Endothelial cell of umbilical vein (primary cell): ENCODE measurements at regions not wholly inside any gene's neighbourhood (a gene's known extent, or its start where the extent isn't known, plus 50 kb on each side); places are given as distances from the start of the nearest gene placed in this dataset.

Source experiments
- BruUV-seq: library from RNA; stranded (reverse); fragments of 400-500 nt; replicated peaks from 2 replicates; lab custom pipeline; 2021; lab: Mats Ljungman, UMichigan
- CTCF ChIA-PET: fragments of 300-600, 350-600 bp; sonication (Branson Sonifier 250); formaldehyde crosslinking; loops from one replicate; lab custom pipeline; 2021; ENCODE audit warnings: antibody characterized with exemption, inconsistent platforms; lab: Charles Lee
- POLR2A ChIA-PET: fragments of 300-600, 350-600 bp; sonication (Branson Sonifier 250); formaldehyde crosslinking; loops from one replicate; lab custom pipeline; 2021; ENCODE audit warnings: antibody characterized with exemption, inconsistent platforms; lab: Charles Lee
- DNase-seq: peaks from one replicate; pipeline ENCODE4 v3.0.0-alpha.2; 2011; ENCODE audit warnings: low read depth, low spot score
- FAIRE-seq: peaks from 2 replicates; lab custom pipeline; 2011; peaks lifted over from hg19 to GRCh38; lab: Jason Lieb, UNC
- H2AFZ ChIP-seq: 2 replicates; pipeline ENCODE4 v1.6.0; 2012; ENCODE audit warnings: low read depth, low read length, control low read depth, inconsistent platforms
- H3K27ac ChIP-seq: 2 replicates; pipeline ENCODE4 v1.5.1; 2011; ENCODE audit warnings: low read depth, mild to moderate bottlenecking, control low read depth, low read length, moderate library complexity; ENCODE audit not compliant: insufficient read depth
- H3K27me3 ChIP-seq, 2 experiments: 2 replicates each; pipeline versions ENCODE4 v1.6.0 to v1.6.1; 2011; ENCODE audit warnings: low read length in 2 of 2, mixed read lengths in 1 of 2; ENCODE audit not compliant: control insufficient read depth in 2 of 2, insufficient read depth in 2 of 2
- H3K36me3 ChIP-seq, 2 experiments: 2 replicates in 1 of 2; 3 replicates in 1 of 2; pipeline ENCODE4 v1.5.1; 2011; ENCODE audit warnings: low read length in 2 of 2, mild to moderate bottlenecking in 1 of 2, moderate library complexity in 1 of 2; ENCODE audit not compliant: control insufficient read depth in 2 of 2, insufficient read depth in 2 of 2; ENCODE audit errors: extremely low read depth in 1 of 2
- H3K4me1 ChIP-seq: 3 replicates; pipeline ENCODE4 v1.5.1; 2011; ENCODE audit warnings: mild to moderate bottlenecking, low read length; ENCODE audit not compliant: control insufficient read depth, insufficient read depth; ENCODE audit errors: extremely low read depth
- H3K4me2 ChIP-seq: 2 replicates; pipeline ENCODE4 v1.6.1; 2011; ENCODE audit warnings: low read length, control low read depth, mixed read lengths; ENCODE audit not compliant: insufficient read depth
- H3K4me3 ChIP-seq, 3 experiments: fragments of 200-600 bp in 1 of 3; sonication (generic), shearing (Covaris generic) in 1 of 3; replicated peaks in 1 of 3; 2 replicates each; pipeline ENCODE4 v1.5.1; 2011 to 2016; ENCODE audit warnings: control low read depth in 3 of 3, low read length in 3 of 3, mild to moderate bottlenecking in 2 of 3, inconsistent platforms in 1 of 3, low read depth in 1 of 3, moderate library complexity in 1 of 3; ENCODE audit not compliant: insufficient read depth in 1 of 3
- H3K79me2 ChIP-seq: 2 replicates; pipeline ENCODE4 v1.6.0; 2012; ENCODE audit warnings: low read length, inconsistent platforms; ENCODE audit not compliant: control insufficient read depth, insufficient read depth
- H3K9ac ChIP-seq: replicated peaks from 2 replicates; pipeline ENCODE3; 2011; ENCODE audit warnings: low read length, control low read depth; ENCODE audit not compliant: insufficient read depth; ENCODE audit errors: extremely low read depth
- H3K9me1 ChIP-seq: replicated peaks from 3 replicates; pipeline ENCODE4 v1.6.0; 2011; ENCODE audit warnings: mild to moderate bottlenecking, low read length; ENCODE audit not compliant: control insufficient read depth, insufficient read depth; ENCODE audit errors: extremely low read depth
- H3K9me3 ChIP-seq: replicated peaks from 2 replicates; pipeline ENCODE4 v1.5.1; 2012; ENCODE audit warnings: low read length, inconsistent platforms; ENCODE audit not compliant: control insufficient read depth, insufficient read depth
- H4K20me1 ChIP-seq: replicated peaks from 2 replicates; pipeline ENCODE3; 2011; ENCODE audit warnings: mild to moderate bottlenecking, low read length; ENCODE audit not compliant: control insufficient read depth, insufficient read depth; ENCODE audit errors: extremely low read depth
- EZH2 ChIP-seq: IDR thresholded peaks from 2 replicates; pipeline ENCODE4 v1.6.1; 2012; ENCODE audit warnings: borderline replicate concordance, low read depth, mild to moderate bottlenecking, moderate library complexity, low read length, inconsistent platforms; ENCODE audit not compliant: severe bottlenecking
- FOS ChIP-seq: IDR thresholded peaks from 2 replicates; pipeline ENCODE4 v1.6.1; 2011; ENCODE audit warnings: mild to moderate bottlenecking, low read length, moderate library complexity, borderline replicate concordance; ENCODE audit not compliant: insufficient read depth
- GATA2 ChIP-seq: IDR thresholded peaks from 2 replicates; pipeline ENCODE4 v1.7.0; 2011; ENCODE audit warnings: low read depth, mild to moderate bottlenecking, moderate library complexity, mixed read lengths, low read length; ENCODE audit not compliant: insufficient read length, insufficient read depth
- JUN ChIP-seq: IDR thresholded peaks from 2 replicates; pipeline ENCODE4 v1.6.1; 2011; ENCODE audit warnings: borderline replicate concordance, low read depth; ENCODE audit not compliant: insufficient read length, insufficient read depth
- MYC ChIP-seq: IDR thresholded peaks from one replicate; pipeline ENCODE4 v1.6.1; 2011; ENCODE audit warnings: mild to moderate bottlenecking, low read depth, low read length
- POLR2A ChIP-seq: IDR thresholded peaks from 2 replicates; pipeline ENCODE4 v1.6.1; 2012; ENCODE audit warnings: low read depth, mild to moderate bottlenecking, control low read depth, low read length
- POLR2AphosphoS5 ChIP-seq: IDR thresholded peaks from 2 replicates; pipeline ENCODE4 v1.6.1; 2012; ENCODE audit warnings: low read depth, mild to moderate bottlenecking, control low read depth, low read length, moderate library complexity; ENCODE audit not compliant: insufficient read depth
- dilution Hi-C: fragments of 300-500 bp; cut with MboI; formaldehyde crosslinking; loops from one replicate; pipeline ENCODE4 v1.15.0; 2019; ENCODE audit warnings: low sequenced_read_pairs; ENCODE audit not compliant: extremely low pct_ligation_motif_present
- intact Hi-C: fragments of 100-400 bp; cut with micrococcal nuclease; formaldehyde crosslinking; loops from one replicate; pipeline ENCODE4 v1.10.0; 2022
- TF ChIP-seq, protein P1 (sequence below): IDR thresholded peaks from 2 replicates; pipeline ENCODE4 v1.6.1; 2011; ENCODE audit not compliant: insufficient read depth, insufficient read length
- TF ChIP-seq, protein P2 (sequence below), 2 donors: IDR thresholded peaks; 1 replicate in 1 of 2; 2 replicates in 1 of 2; pipeline ENCODE4 v1.5.1; 2011; ENCODE audit warnings: low read length in 2 of 2, mild to moderate bottlenecking in 2 of 2, moderate library complexity in 2 of 2, control low read depth in 1 of 2, inconsistent platforms in 1 of 2, low read depth in 1 of 2; ENCODE audit not compliant: insufficient read depth in 1 of 2; ENCODE audit errors: extremely low read depth in 1 of 2

DNA sequence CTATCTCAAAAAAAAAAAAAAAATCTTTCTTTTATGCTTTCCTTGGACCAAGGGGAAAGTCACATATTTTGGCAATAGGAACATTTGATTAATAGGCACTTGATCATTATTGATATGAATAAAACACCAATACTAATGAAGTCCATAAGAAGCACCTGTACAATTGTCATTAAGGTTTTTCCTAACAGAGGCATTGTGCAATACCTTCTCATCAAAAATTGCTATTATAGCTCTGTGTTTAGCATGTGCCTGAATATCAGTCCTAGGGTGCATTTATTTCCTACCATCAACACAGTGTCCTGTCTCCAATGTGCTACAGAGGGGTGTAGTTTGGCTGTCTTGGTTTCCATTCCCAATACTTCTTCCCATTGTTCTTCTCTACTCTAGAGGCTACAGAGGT, 483.8 kb upstream of the SPRED2 start:
- no TSS peak for BruUV-seq
- Histone ChIP-seq H2AFZ (no peak overlapping the region), H3K27ac (no peak overlapping the region), H3K9ac (no peak overlapping the region), H3K4me2 (no peak overlapping the region), H3K9me1 (no peaks in the 10 kb centered on the region), H3K9me3 (no peaks in the 10 kb centered on the region), H3K4me1 (no peaks in the 10 kb centered on the region), H3K36me3 (no peaks in the 10 kb centered on the region), H3K4me3 (no peak overlapping the region), H3K27me3 (no peaks in the 10 kb centered on the region), H3K79me2 (no peaks in the 10 kb centered on the region), H4K20me1 (no peaks in the 10 kb centered on the region)
- ChIA-PET CTCF (no interaction called here), POLR2A (no interaction called here)
- dilution Hi-C loops = no loop called here
- intact Hi-C loops = no loop called here
- no peak for FAIRE-seq
- TF ChIP-seq EZH2 (no peak), POLR2A (no peak), POLR2AphosphoS5 (no peak), FOS (no peak), GATA2 (no peak), JUN (no peak), MYC (no peak)
- TF ChIP-seq, protein P1, sequence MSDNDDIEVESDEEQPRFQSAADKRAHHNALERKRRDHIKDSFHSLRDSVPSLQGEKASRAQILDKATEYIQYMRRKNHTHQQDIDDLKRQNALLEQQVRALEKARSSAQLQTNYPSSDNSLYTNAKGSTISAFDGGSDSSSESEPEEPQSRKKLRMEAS = no peak
- TF ChIP-seq, protein P2, sequence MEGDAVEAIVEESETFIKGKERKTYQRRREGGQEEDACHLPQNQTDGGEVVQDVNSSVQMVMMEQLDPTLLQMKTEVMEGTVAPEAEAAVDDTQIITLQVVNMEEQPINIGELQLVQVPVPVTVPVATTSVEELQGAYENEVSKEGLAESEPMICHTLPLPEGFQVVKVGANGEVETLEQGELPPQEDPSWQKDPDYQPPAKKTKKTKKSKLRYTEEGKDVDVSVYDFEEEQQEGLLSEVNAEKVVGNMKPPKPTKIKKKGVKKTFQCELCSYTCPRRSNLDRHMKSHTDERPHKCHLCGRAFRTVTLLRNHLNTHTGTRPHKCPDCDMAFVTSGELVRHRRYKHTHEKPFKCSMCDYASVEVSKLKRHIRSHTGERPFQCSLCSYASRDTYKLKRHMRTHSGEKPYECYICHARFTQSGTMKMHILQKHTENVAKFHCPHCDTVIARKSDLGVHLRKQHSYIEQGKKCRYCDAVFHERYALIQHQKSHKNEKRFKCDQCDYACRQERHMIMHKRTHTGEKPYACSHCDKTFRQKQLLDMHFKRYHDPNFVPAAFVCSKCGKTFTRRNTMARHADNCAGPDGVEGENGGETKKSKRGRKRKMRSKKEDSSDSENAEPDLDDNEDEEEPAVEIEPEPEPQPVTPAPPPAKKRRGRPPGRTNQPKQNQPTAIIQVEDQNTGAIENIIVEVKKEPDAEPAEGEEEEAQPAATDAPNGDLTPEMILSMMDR (IDR thresholded peaks at IDR 0.05; ENCODE audit: extremely low read depth in 1 of 2, insufficient read depth in 1 of 2, low read depth in 1 of 2, low read length in 2 of 2) = no peak
- no peak for DNase-seq
